Liver (tissue), 7 donors: ENCODE measurements at regions not wholly inside any gene's neighbourhood (a gene's known extent, or its start where the extent isn't known, plus 50 kb on each side); places are given as distances from the start of the nearest gene placed in this dataset.

ENCODE experiments used
- DNase-seq: peaks from one replicate; pipeline ENCODE4 v3.0.0-alpha.2; 2017; ENCODE audit warnings: low spot score
- H3K27ac ChIP-seq, 2 donors: one replicate each; pipeline ENCODE4 v1.7.0; 2013; ENCODE audit warnings: inconsistent platforms in 2 of 2, low read length in 2 of 2, control low read depth in 1 of 2, low read depth in 1 of 2, mild to moderate bottlenecking in 1 of 2
- H3K27me3 ChIP-seq, 4 donors: one replicate each; pipeline versions ENCODE4 v1.6.1 to v1.7.0; 2013; ENCODE audit warnings: low read length in 3 of 4, inconsistent platforms in 1 of 4, mild to moderate bottlenecking in 1 of 4, moderate library complexity in 1 of 4; ENCODE audit not compliant: control insufficient read depth in 4 of 4, insufficient read depth in 4 of 4
- H3K36me3 ChIP-seq, 4 donors: one replicate each; pipeline versions ENCODE4 v1.6.1 to v1.7.0; 2013; ENCODE audit warnings: low read length in 3 of 4, mild to moderate bottlenecking in 3 of 4, low read depth in 1 of 4, moderate library complexity in 1 of 4; ENCODE audit not compliant: control insufficient read depth in 4 of 4, insufficient read depth in 3 of 4
- H3K4me1 ChIP-seq, 4 donors: one replicate each; pipeline versions ENCODE4 v1.6.1 to v1.7.0; 2013; ENCODE audit warnings: low read length in 3 of 4, mild to moderate bottlenecking in 3 of 4, moderate library complexity in 1 of 4; ENCODE audit not compliant: control insufficient read depth in 4 of 4, insufficient read depth in 4 of 4
- H3K4me3 ChIP-seq, 3 donors: one replicate each; pipeline versions ENCODE4 v1.6.1 to v1.7.0; 2013; ENCODE audit warnings: low read length in 3 of 3, control low read depth in 1 of 3, low read depth in 1 of 3, mild to moderate bottlenecking in 1 of 3
- H3K9ac ChIP-seq, 2 donors: one replicate each; pipeline ENCODE4 v1.7.0; 2013; ENCODE audit warnings: low read length in 2 of 2, mild to moderate bottlenecking in 2 of 2, moderate library complexity in 2 of 2, control low read depth in 1 of 2, low read depth in 1 of 2
- H3K9me3 ChIP-seq, 4 donors: one replicate each; pipeline versions ENCODE4 v1.6.1 to v1.7.0; 2013; ENCODE audit warnings: low read length in 3 of 4; ENCODE audit not compliant: control insufficient read depth in 4 of 4
- EGR1 ChIP-seq, 2 donors: IDR thresholded peaks; 2 replicates each; pipeline ENCODE4 v1.6.1; 2016 to 2018; ENCODE audit warnings: antibody characterized with exemption in 2 of 2, low read depth in 2 of 2
- FOXA1 ChIP-seq: IDR thresholded peaks from 2 replicates; pipeline ENCODE4 v1.6.1; 2016; ENCODE audit warnings: antibody characterized with exemption
- FOXA2 ChIP-seq: IDR thresholded peaks from 2 replicates; pipeline ENCODE4 v1.6.1; 2016; ENCODE audit warnings: antibody characterized with exemption
- GABPA ChIP-seq, 2 donors: IDR thresholded peaks in 1 of 2; conservative IDR thresholded peaks in 1 of 2; 2 replicates each; pipeline ENCODE4 v1.6.1; 2016; ENCODE audit warnings: antibody characterized with exemption in 2 of 2, mild to moderate bottlenecking in 1 of 2, moderate library complexity in 1 of 2
- HNF4A ChIP-seq, 2 donors: conservative IDR thresholded peaks; 2 replicates each; pipeline ENCODE4 v1.6.1; 2016; ENCODE audit warnings: antibody characterized with exemption in 2 of 2, mild to moderate bottlenecking in 2 of 2
- HNF4G ChIP-seq: IDR thresholded peaks from 2 replicates; pipeline ENCODE4 v1.6.1; 2016; ENCODE audit warnings: antibody characterized with exemption
- JUND ChIP-seq, 2 donors: IDR thresholded peaks; 2 replicates each; pipeline ENCODE4 v1.6.1; 2016; ENCODE audit warnings: antibody characterized with exemption in 2 of 2
- NR2F2 ChIP-seq: IDR thresholded peaks from 2 replicates; pipeline ENCODE4 v1.6.1; 2016; ENCODE audit warnings: antibody characterized with exemption
- RAD21 ChIP-seq, 2 donors: IDR thresholded peaks; 2 replicates each; pipeline ENCODE4 v1.6.1; 2016; ENCODE audit warnings: antibody characterized with exemption in 2 of 2, mild to moderate bottlenecking in 2 of 2
- RXRA ChIP-seq, 2 donors: IDR thresholded peaks; 2 replicates each; pipeline ENCODE4 v1.6.1; 2017 to 2018; ENCODE audit warnings: antibody characterized with exemption in 2 of 2, mild to moderate bottlenecking in 1 of 2
- SP1 ChIP-seq: IDR thresholded peaks from 2 replicates; pipeline ENCODE4 v1.6.1; 2018; ENCODE audit warnings: antibody characterized with exemption, mild to moderate bottlenecking
- TAF1 ChIP-seq: conservative IDR thresholded peaks from 2 replicates; pipeline ENCODE4 v1.6.1; 2016; ENCODE audit warnings: antibody characterized with exemption, mild to moderate bottlenecking
- YY1 ChIP-seq: IDR thresholded peaks from 2 replicates; pipeline ENCODE4 v1.6.1; 2016; ENCODE audit warnings: antibody characterized with exemption, mild to moderate bottlenecking
- WGBS: extraction: QIAGEN DNeasy Blood & Tissue Kit; methylation state at CpG from one replicate; pipeline ENCODE4 v1.1.7; 2013; 5-methylcytosine and 5-hydroxymethylcytosine counted together
- TF ChIP-seq, protein P1 (sequence below): IDR thresholded peaks from 2 replicates; pipeline ENCODE4 v1.6.1; 2016; ENCODE audit warnings: antibody characterized with exemption
- TF ChIP-seq, protein P2 (sequence below): IDR thresholded peaks from 2 replicates; pipeline ENCODE4 v1.6.1; 2016; ENCODE audit warnings: antibody characterized with exemption, mild to moderate bottlenecking
- TF ChIP-seq, protein P3 (sequence below): IDR thresholded peaks from 2 replicates; pipeline ENCODE4 v1.6.1; 2016; ENCODE audit warnings: antibody characterized with exemption
- TF ChIP-seq, protein P4 (sequence below): IDR thresholded peaks from 2 replicates; pipeline ENCODE4 v1.6.1; 2016; ENCODE audit warnings: antibody characterized with exemption
- donor health status: healthy.
- donor health status: healthy.
- donor health status: healthy.
- donor health status: healthy.

DNA sequence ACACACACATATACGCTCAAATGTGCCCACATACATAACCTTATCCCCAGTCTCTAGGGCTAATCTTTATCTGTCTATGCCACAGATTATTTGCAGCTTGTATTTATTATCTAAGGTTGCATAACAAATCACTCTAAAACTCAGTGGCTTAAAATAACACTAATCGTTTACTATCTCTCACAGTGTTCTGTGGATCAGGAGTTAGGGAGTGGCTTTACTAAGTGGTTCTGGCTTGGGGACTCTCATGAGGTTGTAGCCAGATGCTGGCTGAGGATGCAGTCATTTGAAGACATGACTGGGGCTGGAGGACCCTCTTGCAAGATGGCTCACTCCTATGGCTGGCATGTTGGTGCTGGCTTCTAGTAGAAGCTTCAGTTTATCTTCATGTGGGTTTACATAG is 68.5 kb upstream of the LNX1 start:
- no peak for TF ChIP-seq FOXA1
- TF ChIP-seq, protein P1, sequence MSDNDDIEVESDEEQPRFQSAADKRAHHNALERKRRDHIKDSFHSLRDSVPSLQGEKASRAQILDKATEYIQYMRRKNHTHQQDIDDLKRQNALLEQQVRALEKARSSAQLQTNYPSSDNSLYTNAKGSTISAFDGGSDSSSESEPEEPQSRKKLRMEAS = no peak
- no peak for TF ChIP-seq JUND (IDR thresholded peaks at IDR 0.05)
- TF ChIP-seq RXRA (IDR thresholded peaks at IDR 0.05) = no peak
- TF ChIP-seq YY1 = no peak
- TF ChIP-seq RAD21 (IDR thresholded peaks at IDR 0.05) = no peak
- no peak for TF ChIP-seq NR2F2
- TF ChIP-seq HNF4A (conservative IDR thresholded peaks at IDR 0.05) = no peak
- TF ChIP-seq, protein P2, sequence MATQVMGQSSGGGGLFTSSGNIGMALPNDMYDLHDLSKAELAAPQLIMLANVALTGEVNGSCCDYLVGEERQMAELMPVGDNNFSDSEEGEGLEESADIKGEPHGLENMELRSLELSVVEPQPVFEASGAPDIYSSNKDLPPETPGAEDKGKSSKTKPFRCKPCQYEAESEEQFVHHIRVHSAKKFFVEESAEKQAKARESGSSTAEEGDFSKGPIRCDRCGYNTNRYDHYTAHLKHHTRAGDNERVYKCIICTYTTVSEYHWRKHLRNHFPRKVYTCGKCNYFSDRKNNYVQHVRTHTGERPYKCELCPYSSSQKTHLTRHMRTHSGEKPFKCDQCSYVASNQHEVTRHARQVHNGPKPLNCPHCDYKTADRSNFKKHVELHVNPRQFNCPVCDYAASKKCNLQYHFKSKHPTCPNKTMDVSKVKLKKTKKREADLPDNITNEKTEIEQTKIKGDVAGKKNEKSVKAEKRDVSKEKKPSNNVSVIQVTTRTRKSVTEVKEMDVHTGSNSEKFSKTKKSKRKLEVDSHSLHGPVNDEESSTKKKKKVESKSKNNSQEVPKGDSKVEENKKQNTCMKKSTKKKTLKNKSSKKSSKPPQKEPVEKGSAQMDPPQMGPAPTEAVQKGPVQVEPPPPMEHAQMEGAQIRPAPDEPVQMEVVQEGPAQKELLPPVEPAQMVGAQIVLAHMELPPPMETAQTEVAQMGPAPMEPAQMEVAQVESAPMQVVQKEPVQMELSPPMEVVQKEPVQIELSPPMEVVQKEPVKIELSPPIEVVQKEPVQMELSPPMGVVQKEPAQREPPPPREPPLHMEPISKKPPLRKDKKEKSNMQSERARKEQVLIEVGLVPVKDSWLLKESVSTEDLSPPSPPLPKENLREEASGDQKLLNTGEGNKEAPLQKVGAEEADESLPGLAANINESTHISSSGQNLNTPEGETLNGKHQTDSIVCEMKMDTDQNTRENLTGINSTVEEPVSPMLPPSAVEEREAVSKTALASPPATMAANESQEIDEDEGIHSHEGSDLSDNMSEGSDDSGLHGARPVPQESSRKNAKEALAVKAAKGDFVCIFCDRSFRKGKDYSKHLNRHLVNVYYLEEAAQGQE = no peak
- no peak for TF ChIP-seq SP1
- TF ChIP-seq, protein P3, sequence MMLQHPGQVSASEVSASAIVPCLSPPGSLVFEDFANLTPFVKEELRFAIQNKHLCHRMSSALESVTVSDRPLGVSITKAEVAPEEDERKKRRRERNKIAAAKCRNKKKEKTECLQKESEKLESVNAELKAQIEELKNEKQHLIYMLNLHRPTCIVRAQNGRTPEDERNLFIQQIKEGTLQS = no peak
- no peak for TF ChIP-seq EGR1 (IDR thresholded peaks at IDR 0.05; ENCODE audit: low read depth in 2 of 2)
- no peak for TF ChIP-seq FOXA2
- no peak for TF ChIP-seq GABPA (IDR thresholded peaks at IDR 0.05 in 1 of 2, conservative IDR thresholded peaks at IDR 0.05 in 1 of 2)
- TF ChIP-seq, protein P4, sequence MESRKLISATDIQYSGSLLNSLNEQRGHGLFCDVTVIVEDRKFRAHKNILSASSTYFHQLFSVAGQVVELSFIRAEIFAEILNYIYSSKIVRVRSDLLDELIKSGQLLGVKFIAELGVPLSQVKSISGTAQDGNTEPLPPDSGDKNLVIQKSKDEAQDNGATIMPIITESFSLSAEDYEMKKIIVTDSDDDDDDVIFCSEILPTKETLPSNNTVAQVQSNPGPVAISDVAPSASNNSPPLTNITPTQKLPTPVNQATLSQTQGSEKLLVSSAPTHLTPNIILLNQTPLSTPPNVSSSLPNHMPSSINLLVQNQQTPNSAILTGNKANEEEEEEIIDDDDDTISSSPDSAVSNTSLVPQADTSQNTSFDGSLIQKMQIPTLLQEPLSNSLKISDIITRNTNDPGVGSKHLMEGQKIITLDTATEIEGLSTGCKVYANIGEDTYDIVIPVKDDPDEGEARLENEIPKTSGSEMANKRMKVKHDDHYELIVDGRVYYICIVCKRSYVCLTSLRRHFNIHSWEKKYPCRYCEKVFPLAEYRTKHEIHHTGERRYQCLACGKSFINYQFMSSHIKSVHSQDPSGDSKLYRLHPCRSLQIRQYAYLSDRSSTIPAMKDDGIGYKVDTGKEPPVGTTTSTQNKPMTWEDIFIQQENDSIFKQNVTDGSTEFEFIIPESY = no peak
- no peak for TF ChIP-seq HNF4G
- no peak for DNase-seq
- H3K27me3 ChIP-seq = no peaks in the 10 kb centered on the region
- H3K9me3 ChIP-seq = no peaks in the 10 kb centered on the region
- no peaks in the 10 kb centered on the region for H3K36me3 ChIP-seq
- no peak overlapping the region for H3K4me3 ChIP-seq
- WGBS = 61% methylated on average over 2 of the region's 2 CpGs
- H3K9ac ChIP-seq = no peak overlapping the region
- H3K27ac ChIP-seq = no peak overlapping the region
- H3K4me1 ChIP-seq = no peaks in the 10 kb centered on the region

DNA sequence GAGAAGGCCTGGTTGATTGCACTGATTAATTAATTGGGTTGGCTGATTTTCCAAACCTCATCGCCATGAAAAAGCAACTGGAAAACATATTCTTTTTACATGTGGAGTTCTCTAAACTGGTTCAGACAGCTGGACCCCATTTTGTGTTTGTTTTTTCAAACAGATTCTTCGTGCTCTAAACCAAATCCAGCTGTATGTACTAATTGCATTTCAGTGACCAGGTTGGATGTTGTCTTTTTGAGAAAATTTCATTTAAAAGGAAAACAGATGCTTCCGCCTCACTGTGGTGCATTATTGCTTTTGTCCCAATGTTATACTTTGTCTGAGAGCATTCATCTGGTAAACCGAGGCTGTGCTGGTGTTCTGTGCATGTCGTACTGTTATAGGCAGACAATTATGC is 67.8 kb upstream of the LNX1 start:
- Histone ChIP-seq H3K27ac (no peak overlapping the region), H3K9ac (no peak overlapping the region), H3K9me3 (no peaks in the 10 kb centered on the region), H3K36me3 (no peaks in the 10 kb centered on the region), H3K4me3 (no peak overlapping the region), H3K27me3 (no peaks in the 10 kb centered on the region), H3K4me1 (peaks cover 0 to 5% (median 2%) of the 10 kb centered on the region in 4 donors)
- 90% methylated on average over 5 of the region's 5 CpGs for WGBS
- DNase-seq = no peak
- TF ChIP-seq TAF1 (no peak), RAD21 (IDR thresholded peaks at IDR 0.05) (no peak), EGR1 (IDR thresholded peaks at IDR 0.05; ENCODE audit: low read depth in 2 of 2) (no peak), HNF4A (conservative IDR thresholded peaks at IDR 0.05) (no peak), HNF4G (no peak), GABPA (IDR thresholded peaks at IDR 0.05 in 1 of 2, conservative IDR thresholded peaks at IDR 0.05 in 1 of 2) (no peak)
- TF ChIP-seq, protein P1 = no peak
- TF ChIP-seq, protein P2 = no peak
- TF ChIP-seq, protein P4 = no peak
